GM19324 (cell line): ENCODE measurements at regions not wholly inside any gene's neighbourhood (a gene's known extent, or its start where the extent isn't known, plus 50 kb on each side); places are given as distances from the start of the nearest gene placed in this dataset.
"Not testable (repeated sequence)": the region's sequence is repeated elsewhere in the genome, so short reads cannot be mapped to it uniquely, and the experiment has no call there.

Experiments
- ATAC-seq: cut with Tn5 transposase; IDR thresholded peaks from one replicate; pipeline ENCODE4 v1.9.1; 2021; ENCODE audit warnings: mild to moderate bottlenecking, moderate library complexity; ENCODE audit not compliant: unreplicated experiment, low FRiP score

GRCh38 chr2:31813016-31813415 is 197.8 kb downstream of the MEMO1 start:
- no peak for ATAC-seq

- peak; percentile 99 for ATAC-seq
These were observed 198.6 kb downstream of the MEMO1 start for GRCh38 chr2:31812051-31812798.

GRCh38 chr2:31811482-31811881 is 199.3 kb downstream of the MEMO1 start:
- ATAC-seq = no peak

- no peak for ATAC-seq
These were observed 200.4 kb downstream of the MEMO1 start for GRCh38 chr2:31810200-31810917.

- no peak for ATAC-seq
These were observed 205.1 kb downstream of the MEMO1 start for GRCh38 chr2:31805688-31806087.

- not testable (repeated sequence) for ATAC-seq
These were observed 207.2 kb downstream of the MEMO1 start for GRCh38 chr2:31803481-31804153.

GRCh38 chr2:31802711-31803110 is 208.1 kb downstream of the MEMO1 start:
- no peak for ATAC-seq

GRCh38 chr2:31799282-31799681 is 211.5 kb downstream of the MEMO1 start:
- ATAC-seq = not testable (repeated sequence)

GRCh38 chr2:31788273-31788672 is 207.5 kb upstream of the SRD5A2 start:
- no peak for ATAC-seq

GRCh38 chr2:31785876-31786275 is 205.1 kb upstream of the SRD5A2 start:
- peak; percentile 63 for ATAC-seq

GRCh38 chr2:31784868-31785267 is 204.1 kb upstream of the SRD5A2 start:
- ATAC-seq = no peak

GRCh38 chr2:31783446-31784091 is 202.8 kb upstream of the SRD5A2 start:
- not testable (repeated sequence) for ATAC-seq

- ATAC-seq = no peak
These were observed 197.4 kb upstream of the SRD5A2 start for GRCh38 chr2:31778153-31778552.

GRCh38 chr2:31770741-31771140 is 190.0 kb upstream of the SRD5A2 start:
- no peak for ATAC-seq

GRCh38 chr2:31765078-31765945 is 184.6 kb upstream of the SRD5A2 start:
- ATAC-seq = no peak

- no peak for ATAC-seq
These were observed 183.4 kb upstream of the SRD5A2 start for GRCh38 chr2:31764169-31764568.

- no peak for ATAC-seq
These were observed 181.3 kb upstream of the SRD5A2 start for GRCh38 chr2:31762085-31762484.

GRCh38 chr2:31757351-31757750 is 176.6 kb upstream of the SRD5A2 start:
- ATAC-seq = not testable (repeated sequence)

- ATAC-seq = not testable (repeated sequence)
These were observed 168.0 kb upstream of the SRD5A2 start for GRCh38 chr2:31748746-31749145.

GRCh38 chr2:31748041-31748440 is 167.3 kb upstream of the SRD5A2 start:
- no peak for ATAC-seq
